GM11168 (cell line): ENCODE measurements at regions not wholly inside any gene's neighbourhood (a gene's known extent, or its start where the extent isn't known, plus 50 kb on each side); places are given as distances from the start of the nearest gene placed in this dataset.

Source experiments
- in situ Hi-C: fragments of 300-500 bp; cut with MboI; formaldehyde crosslinking; loops from one replicate; pipeline ENCODE4 v1.12.0; 2022; ENCODE audit warnings: low sequenced_read_pairs; ENCODE audit not compliant: unreplicated experiment

GRCh38 chr1:34460193-34460592 is 283.5 kb downstream of the C1orf94 start:
- in situ Hi-C loops = loop anchor here (5.0 kb wide), 1 partner anchor 137 kb away; no protein-coding TSS in a partner anchor

- in situ Hi-C loops = no loop called here
These were observed 284.4 kb upstream of the GJB5 start for GRCh38 chr1:34470401-34470800.

GRCh38 chr1:34474566-34474965 is 280.3 kb upstream of the GJB5 start:
- in situ Hi-C loops = no loop called here

GRCh38 chr1:34476371-34476770 is 278.5 kb upstream of the GJB5 start:
- in situ Hi-C loops = no loop called here

GRCh38 chr1:34477632-34478141 is 277.2 kb upstream of the GJB5 start:
- in situ Hi-C loops = no loop called here

- in situ Hi-C loops = no loop called here
These were observed 276.3 kb upstream of the GJB5 start for GRCh38 chr1:34478515-34479076.

- in situ Hi-C loops = no loop called here
These were observed 275.1 kb upstream of the GJB5 start for GRCh38 chr1:34479731-34480130.

- in situ Hi-C loops = no loop called here
These were observed 266.7 kb upstream of the GJB5 start for GRCh38 chr1:34488080-34488708.

GRCh38 chr1:34500451-34500850 is 254.4 kb upstream of the GJB5 start:
- in situ Hi-C loops = no loop called here

- in situ Hi-C loops = no loop called here
These were observed 243.0 kb upstream of the GJB5 start for GRCh38 chr1:34511802-34512201.

GRCh38 chr1:34518146-34518699 is 236.6 kb upstream of the GJB5 start:
- in situ Hi-C loops = no loop called here

- in situ Hi-C loops = no loop called here
These were observed 234.7 kb upstream of the GJB5 start for GRCh38 chr1:34520111-34520510.

- in situ Hi-C loops = no loop called here
These were observed 230.1 kb upstream of the GJB5 start for GRCh38 chr1:34524783-34525182.

GRCh38 chr1:34529935-34530859 is 224.7 kb upstream of the GJB5 start:
- in situ Hi-C loops = no loop called here

- in situ Hi-C loops = no loop called here
These were observed 222.7 kb upstream of the GJB5 start for GRCh38 chr1:34532113-34532512.

GRCh38 chr1:34538481-34538880 is 216.4 kb upstream of the GJB5 start:
- in situ Hi-C loops = no loop called here

- in situ Hi-C loops = no loop called here
These were observed 207.7 kb upstream of the GJB5 start for GRCh38 chr1:34547046-34547674.

- in situ Hi-C loops = no loop called here
These were observed 205.6 kb upstream of the GJB5 start for GRCh38 chr1:34549199-34549598.

- in situ Hi-C loops = no loop called here
These were observed 176.5 kb upstream of the GJB5 start for GRCh38 chr1:34578306-34578705.

- in situ Hi-C loops = no loop called here
These were observed 172.5 kb upstream of the GJB5 start for GRCh38 chr1:34582356-34582755.
